Sigmoid colon (tissue), 6 donors: ENCODE measurements at regions not wholly inside any gene's neighbourhood (a gene's known extent, or its start where the extent isn't known, plus 50 kb on each side); places are given as distances from the start of the nearest gene placed in this dataset.
A peak's percentile ranks its signal among the peaks of the same experiment; 100 is the strongest.

Experiments used
- DNase-seq: peaks from one replicate; pipeline ENCODE4 v3.0.0-alpha.2; 2019
- H3K27ac ChIP-seq, 4 donors: fragments of 200-600 bp; sonication (generic); one replicate each; pipeline ENCODE4 v1.5.1; 2016 to 2019; ENCODE audit warnings: mild to moderate bottlenecking in 1 of 4
- H3K27me3 ChIP-seq, 3 donors: fragments of 200-600 bp; sonication (generic); one replicate each; pipeline ENCODE4 v1.5.1; 2019; ENCODE audit warnings: mild to moderate bottlenecking in 1 of 3
- H3K36me3 ChIP-seq, 4 donors: fragments of 200-600 bp; sonication (generic); one replicate each; pipeline ENCODE4 v1.5.1; 2016 to 2019
- H3K4me1 ChIP-seq, 4 donors: fragments of 200-600 bp; sonication (generic); one replicate each; pipeline ENCODE4 v1.5.1; 2017 to 2019
- H3K4me3 ChIP-seq, 4 donors: fragments of 200-600 bp; sonication (generic); one replicate each; pipeline ENCODE4 v1.5.1; 2017 to 2019; ENCODE audit warnings: mild to moderate bottlenecking in 2 of 4, moderate library complexity in 1 of 4
- H3K9me3 ChIP-seq, 4 donors: fragments of 200-600 bp in 3 of 4; sonication (generic) in 3 of 4; one replicate each; pipeline versions ENCODE4 v1.5.1 to v1.6.1; 2013 to 2019
- EP300 ChIP-seq, 4 donors: sonication (generic); formaldehyde crosslinking; IDR thresholded peaks; one replicate each; pipeline ENCODE4 v1.6.1; 2017; ENCODE audit warnings: antibody characterized with exemption in 4 of 4
- POLR2A ChIP-seq, 2 donors: fragments of 450-650 bp; IDR thresholded peaks; one replicate each; pipeline ENCODE4 v1.6.1; 2016; ENCODE audit warnings: antibody characterized with exemption in 2 of 2, mild to moderate bottlenecking in 2 of 2, moderate library complexity in 2 of 2
- POLR2AphosphoS5 ChIP-seq, 4 donors: sonication (generic); formaldehyde crosslinking; IDR thresholded peaks; one replicate each; pipeline ENCODE4 v1.6.1; 2017; ENCODE audit warnings: antibody characterized with exemption in 4 of 4
- WGBS, 2 donors: extraction: QIAGEN DNeasy Blood & Tissue Kit; methylation state at CpG; one replicate each; pipeline ENCODE4 v1.1.7; 2013; 5-methylcytosine and 5-hydroxymethylcytosine counted together
- intact Hi-C: fragments of 100-400 bp; cut with DNase I; formaldehyde crosslinking; loops from one replicate; pipeline ENCODE4 v1.15.1; 2023
- TF ChIP-seq, protein P1 (sequence below), 4 experiments: fragments of 450-650 bp in 3 of 4; fragments of 200-600 bp in 1 of 4; IDR thresholded peaks; one replicate each; pipeline ENCODE4 v1.5.1; 2016 to 2019; ENCODE audit warnings: antibody characterized with exemption in 4 of 4, mild to moderate bottlenecking in 3 of 4, moderate library complexity in 2 of 4
- donor health status: healthy with polysubstance abuse.
- donor health status: healthy.

DNA sequence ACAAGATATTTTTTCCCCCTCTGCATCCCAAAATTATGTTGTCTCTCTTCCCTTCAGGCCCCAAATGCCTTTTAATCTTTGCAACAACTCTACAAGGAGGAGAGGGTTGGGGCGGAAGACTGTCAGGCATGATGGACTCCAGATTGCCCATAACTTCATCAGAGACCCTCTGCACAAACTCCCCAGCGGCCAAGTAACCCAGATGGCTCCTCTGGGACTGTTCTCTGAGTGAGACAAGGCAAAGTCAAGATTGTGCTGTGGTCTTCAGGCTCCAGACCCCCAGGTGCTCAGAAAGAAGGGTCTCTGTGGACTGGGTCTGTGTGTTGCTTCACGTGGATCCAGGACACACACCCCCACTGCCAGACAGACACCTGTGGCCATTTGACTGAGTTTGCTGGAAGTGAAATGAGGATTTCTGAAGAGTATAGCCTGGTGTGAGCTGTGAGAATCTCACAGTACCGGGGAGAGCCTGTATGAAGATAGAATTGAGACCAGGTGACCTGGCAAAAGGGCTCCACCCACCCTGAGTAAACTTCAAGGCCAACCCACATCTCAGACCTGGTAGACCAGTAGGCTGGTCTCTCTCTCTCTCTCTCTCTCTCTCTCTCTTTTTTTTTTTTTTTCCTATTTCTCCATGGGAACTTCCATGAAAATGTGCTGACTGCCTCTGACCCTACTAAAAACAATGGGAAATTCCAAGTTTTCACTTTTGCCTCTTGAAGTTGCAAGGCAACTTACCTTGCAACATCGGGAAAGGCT, 354.1 kb downstream of the SOX9 start:
- DNase-seq, result peak; percentile 5
- WGBS, 2 donors, result 65% methylated on average over 5 of the region's 5 CpGs
- intact Hi-C loops, result no loop called here

DNA sequence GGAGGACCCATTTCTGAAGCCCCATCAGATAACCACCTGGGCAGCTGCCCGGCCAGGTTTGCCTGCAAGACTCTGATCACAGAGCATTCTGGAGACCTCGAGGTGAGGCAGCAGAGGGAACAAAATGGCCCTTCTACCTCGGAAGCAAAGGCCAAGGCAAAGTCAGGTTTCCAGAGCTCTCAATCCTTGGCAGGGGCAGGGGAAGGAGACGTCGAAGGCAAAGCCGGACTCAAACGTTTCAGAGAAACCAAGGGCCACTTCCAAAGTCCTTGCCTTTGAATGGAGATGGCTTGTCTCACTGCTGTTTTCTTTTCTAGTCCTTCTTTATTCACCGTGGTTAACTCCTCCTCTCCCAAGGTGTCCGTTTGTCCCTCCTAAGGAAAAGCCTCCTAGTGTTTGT, 355.3 kb downstream of the SOX9 start:
- Histone ChIP-seq H3K4me3 (no peak overlapping the region), H3K27me3 (no peaks in the 10 kb centered on the region), H3K4me1 (no peaks in the 10 kb centered on the region), H3K9me3 (peaks cover 0 to 5% (median 2%) of the 10 kb centered on the region in 4 donors), H3K27ac (no peak overlapping the region), H3K36me3 (no peaks in the 10 kb centered on the region)
- no peak for TF ChIP-seq EP300 (IDR thresholded peaks at IDR 0.05)
- no peak for TF ChIP-seq POLR2A (IDR thresholded peaks at IDR 0.05)
- no peak for TF ChIP-seq POLR2AphosphoS5 (IDR thresholded peaks at IDR 0.05)
- TF ChIP-seq, protein P1, sequence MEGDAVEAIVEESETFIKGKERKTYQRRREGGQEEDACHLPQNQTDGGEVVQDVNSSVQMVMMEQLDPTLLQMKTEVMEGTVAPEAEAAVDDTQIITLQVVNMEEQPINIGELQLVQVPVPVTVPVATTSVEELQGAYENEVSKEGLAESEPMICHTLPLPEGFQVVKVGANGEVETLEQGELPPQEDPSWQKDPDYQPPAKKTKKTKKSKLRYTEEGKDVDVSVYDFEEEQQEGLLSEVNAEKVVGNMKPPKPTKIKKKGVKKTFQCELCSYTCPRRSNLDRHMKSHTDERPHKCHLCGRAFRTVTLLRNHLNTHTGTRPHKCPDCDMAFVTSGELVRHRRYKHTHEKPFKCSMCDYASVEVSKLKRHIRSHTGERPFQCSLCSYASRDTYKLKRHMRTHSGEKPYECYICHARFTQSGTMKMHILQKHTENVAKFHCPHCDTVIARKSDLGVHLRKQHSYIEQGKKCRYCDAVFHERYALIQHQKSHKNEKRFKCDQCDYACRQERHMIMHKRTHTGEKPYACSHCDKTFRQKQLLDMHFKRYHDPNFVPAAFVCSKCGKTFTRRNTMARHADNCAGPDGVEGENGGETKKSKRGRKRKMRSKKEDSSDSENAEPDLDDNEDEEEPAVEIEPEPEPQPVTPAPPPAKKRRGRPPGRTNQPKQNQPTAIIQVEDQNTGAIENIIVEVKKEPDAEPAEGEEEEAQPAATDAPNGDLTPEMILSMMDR (IDR thresholded peaks at IDR 0.05), result no peak
- WGBS, 2 donors, result 36 to 46% methylated on average over 9 of the region's 9 CpGs
- intact Hi-C loops, result no loop called here
- no peak for DNase-seq

More for the DNA sequence above, 354.1 kb downstream of the SOX9 start:
- Histone ChIP-seq H3K4me3 (no peak overlapping the region), H3K27ac (no peak overlapping the region), H3K36me3 (no peaks in the 10 kb centered on the region), H3K4me1 (no peaks in the 10 kb centered on the region), H3K27me3 (no peaks in the 10 kb centered on the region), H3K9me3 (peaks cover 0 to 5% (median 2%) of the 10 kb centered on the region in 4 donors)
- TF ChIP-seq EP300 (IDR thresholded peaks at IDR 0.05) (no peak), POLR2A (IDR thresholded peaks at IDR 0.05) (no peak), POLR2AphosphoS5 (IDR thresholded peaks at IDR 0.05) (no peak)

DNA sequence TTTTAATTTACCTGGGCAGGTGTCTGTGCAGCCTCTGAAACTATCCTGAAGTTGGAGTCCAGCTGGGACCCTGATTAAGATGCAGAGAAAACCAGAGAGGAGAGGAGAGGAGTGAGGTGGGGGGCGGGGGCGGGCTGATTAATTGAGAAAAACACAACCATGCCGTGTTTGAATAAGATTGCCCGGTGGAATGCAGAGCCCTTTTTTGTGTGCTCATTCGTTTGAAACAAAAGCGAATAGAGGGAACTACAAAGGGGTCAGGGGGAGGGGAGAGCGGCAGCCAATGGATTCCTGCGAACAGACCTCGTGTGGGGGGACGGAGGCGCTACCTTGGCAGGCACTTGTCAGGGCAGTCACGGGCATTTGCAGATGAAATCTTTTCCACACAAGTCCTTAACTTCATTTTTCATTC, 355.8 kb downstream of the SOX9 start:
- H3K36me3 ChIP-seq, result no peaks in the 10 kb centered on the region
- no peak overlapping the region for H3K27ac ChIP-seq
- H3K9me3 ChIP-seq, result peaks cover 0 to 5% (median 2%) of the 10 kb centered on the region in 4 donors
- intact Hi-C loops, result no loop called here
- H3K4me1 ChIP-seq, result no peaks in the 10 kb centered on the region
- TF ChIP-seq EP300 (IDR thresholded peaks at IDR 0.05) (no peak), POLR2A (IDR thresholded peaks at IDR 0.05) (no peak)
- TF ChIP-seq, protein P1 (IDR thresholded peaks at IDR 0.05), result no peak
- 34 to 35% methylated on average over 12 of the region's 12 CpGs for WGBS, 2 donors
- no peak overlapping the region for H3K4me3 ChIP-seq
- no peaks in the 10 kb centered on the region for H3K27me3 ChIP-seq
- DNase-seq, result no peak

DNA sequence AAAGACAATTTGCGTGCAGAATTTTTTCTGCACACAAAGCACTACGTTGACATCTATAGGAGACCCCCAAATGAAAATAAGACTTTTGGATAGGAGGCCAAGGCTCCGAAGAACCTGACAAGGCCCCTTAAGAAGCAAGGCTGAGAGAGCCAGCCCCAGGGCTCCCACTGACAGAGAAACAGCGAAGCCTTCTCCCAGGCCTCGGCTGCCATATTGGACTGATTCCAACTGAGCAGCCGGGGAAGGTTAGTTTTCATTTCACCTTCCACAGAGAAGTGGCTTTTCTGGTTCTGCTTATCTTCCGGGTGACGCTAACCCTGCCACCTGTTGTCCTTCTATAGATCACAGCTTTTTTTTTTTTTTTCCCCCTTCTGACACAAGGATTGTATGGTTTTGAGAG, 356.7 kb downstream of the SOX9 start:
- no peak overlapping the region for H3K27ac ChIP-seq
- intact Hi-C loops, result no loop called here

DNA sequence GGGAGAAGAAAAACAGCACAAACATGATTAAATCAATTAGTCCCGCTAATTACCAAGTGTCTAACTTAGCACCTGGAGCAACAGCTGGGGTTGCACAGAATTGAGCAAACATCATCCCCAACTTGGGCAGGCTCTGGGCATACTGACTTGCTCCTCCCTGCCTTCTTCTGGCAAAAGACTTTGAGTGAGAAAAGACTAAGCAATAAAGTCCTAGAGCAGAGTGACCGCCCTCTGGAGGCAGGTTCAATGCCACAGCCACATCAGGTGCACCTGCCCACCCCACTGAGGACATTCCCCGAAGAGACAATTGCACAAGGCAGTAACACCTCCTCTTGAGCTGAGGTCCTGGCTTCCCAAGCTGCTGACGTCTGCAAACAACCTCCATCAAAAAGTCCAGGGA, 358.3 kb downstream of the SOX9 start:
- no peak overlapping the region for H3K27ac ChIP-seq
- peaks cover 0 to 2% (median under 1%) of the 10 kb centered on the region in 4 donors for H3K9me3 ChIP-seq
- no peaks in the 10 kb centered on the region for H3K4me1 ChIP-seq
- no peak overlapping the region for H3K4me3 ChIP-seq
- DNase-seq, result no peak
- H3K36me3 ChIP-seq, result no peaks in the 10 kb centered on the region
- TF ChIP-seq, protein P1 (IDR thresholded peaks at IDR 0.05), result no peak
- TF ChIP-seq POLR2A (IDR thresholded peaks at IDR 0.05) (no peak), EP300 (IDR thresholded peaks at IDR 0.05) (no peak), POLR2AphosphoS5 (IDR thresholded peaks at IDR 0.05) (no peak)
- 37 to 67% methylated on average over 4 of the region's 4 CpGs for WGBS, 2 donors
- H3K27me3 ChIP-seq, result no peaks in the 10 kb centered on the region
- intact Hi-C loops, result no loop called here

More for the DNA sequence above, 356.7 kb downstream of the SOX9 start:
- H3K36me3 ChIP-seq, result no peaks in the 10 kb centered on the region
- no peak for DNase-seq
- 18 to 64% methylated on average over 8 of the region's 8 CpGs for WGBS, 2 donors
- no peak for TF ChIP-seq POLR2A (IDR thresholded peaks at IDR 0.05)
- TF ChIP-seq, protein P1 (IDR thresholded peaks at IDR 0.05), result no peak
- no peaks in the 10 kb centered on the region for H3K4me1 ChIP-seq
- peaks cover 0 to 5% (median 2%) of the 10 kb centered on the region in 4 donors for H3K9me3 ChIP-seq
- no peak overlapping the region for H3K4me3 ChIP-seq
- H3K27me3 ChIP-seq, result no peaks in the 10 kb centered on the region
